GM03348 (cell line): ENCODE measurements at regions not wholly inside any gene's neighbourhood (a gene's known extent, or its start where the extent isn't known, plus 50 kb on each side); places are given as distances from the start of the nearest gene placed in this dataset.
A peak's percentile ranks its signal among the peaks of the same experiment; 100 is the strongest.

ENCODE experiments used
- DNase-seq: peaks from one replicate; pipeline ENCODE4 v3.0.0; 2012; ENCODE audit warnings: low spot score

- no peak for DNase-seq
Measured at GRCh38 chr18:61989138-61989537, 96.3 kb upstream of the RNF152 start.

GRCh38 chr18:61988100-61988499 is 95.3 kb upstream of the RNF152 start:
- DNase-seq = no peak

GRCh38 chr18:61985681-61986080 is 92.9 kb upstream of the RNF152 start:
- DNase-seq = no peak

- DNase-seq = no peak
Measured at GRCh38 chr18:61984349-61984748, 91.5 kb upstream of the RNF152 start.

GRCh38 chr18:61982475-61982874 is 89.7 kb upstream of the RNF152 start:
- DNase-seq = no peak

GRCh38 chr18:61980355-61980754 is 87.5 kb upstream of the RNF152 start:
- DNase-seq = no peak

- DNase-seq = no peak
Measured at GRCh38 chr18:61975526-61976326, 82.9 kb upstream of the RNF152 start.

GRCh38 chr18:61973273-61974115 is 80.7 kb upstream of the RNF152 start:
- DNase-seq = no peak

GRCh38 chr18:61972389-61973264 is 79.8 kb upstream of the RNF152 start:
- DNase-seq = no peak

GRCh38 chr18:61967252-61967891 is 74.6 kb upstream of the RNF152 start:
- DNase-seq = no peak

- no peak for DNase-seq
Measured at GRCh38 chr18:61965311-61965710, 72.5 kb upstream of the RNF152 start.

GRCh38 chr18:61964616-61965015 is 71.8 kb upstream of the RNF152 start:
- no peak for DNase-seq

- no peak for DNase-seq
Measured at GRCh38 chr18:61963705-61964104, 70.9 kb upstream of the RNF152 start.

- no peak for DNase-seq
Measured at GRCh38 chr18:61957801-61958516, 65.2 kb upstream of the RNF152 start.

GRCh38 chr18:61955644-61956043 is 62.8 kb upstream of the RNF152 start:
- no peak for DNase-seq

- no peak for DNase-seq
Measured at GRCh38 chr18:61954096-61954746, 61.4 kb upstream of the RNF152 start.

GRCh38 chr18:61953641-61954040 is 60.8 kb upstream of the RNF152 start:
- no peak for DNase-seq

- DNase-seq = no peak
Measured at GRCh38 chr18:61953161-61953560, 60.4 kb upstream of the RNF152 start.

- no peak for DNase-seq
Measured at GRCh38 chr18:61951396-61951795, 58.6 kb upstream of the RNF152 start.

GRCh38 chr18:61950371-61950770 is 57.6 kb upstream of the RNF152 start:
- DNase-seq = no peak

- DNase-seq = peak; percentile 13
Measured at GRCh38 chr18:61949946-61950345, 57.1 kb upstream of the RNF152 start.
